ENCODE measurements at regions not wholly inside any gene's neighbourhood (a gene's known extent, or its start where the extent isn't known, plus 50 kb on each side); places are given as distances from the start of the nearest gene placed in this dataset.

DNA sequence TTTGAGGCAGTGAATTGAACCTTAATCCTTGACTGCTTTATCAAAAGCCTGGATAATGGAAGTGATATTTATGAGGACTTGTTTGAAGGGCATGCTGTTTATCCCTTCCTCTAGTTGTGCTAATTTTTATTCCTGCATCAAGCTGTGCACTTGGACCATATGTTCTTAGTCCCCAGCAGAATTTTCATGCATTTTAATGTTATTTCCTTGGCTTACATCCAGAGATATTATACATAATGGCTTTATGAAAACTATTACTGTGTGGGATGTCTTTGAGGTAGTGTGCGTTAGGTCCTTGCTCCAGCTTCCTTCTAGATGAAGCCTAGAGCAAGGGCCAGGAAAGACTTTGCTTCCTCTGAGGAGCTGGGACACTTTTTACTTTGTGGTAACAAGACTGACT lies 378.4 kb downstream of the LPIN1 start:
- TF ChIP-seq CTCF (IDR thresholded peaks at IDR 0.05) (no peak), POLR2A (IDR thresholded peaks at IDR 0.05) (no peak)

All from tibial nerve (tissue), 3 donors.